OCI-M2 (cell line): ENCODE measurements at regions not wholly inside any gene's neighbourhood (a gene's known extent, or its start where the extent isn't known, plus 50 kb on each side); places are given as distances from the start of the nearest gene placed in this dataset.
"Not testable (repeated sequence)": the region's sequence is repeated elsewhere in the genome, so short reads cannot be mapped to it uniquely, and the experiment has no call there.

Experiments used
- DNase-seq: peaks from one replicate; lab custom pipeline; 2025; ENCODE audit not compliant: unreplicated experiment; lab: John Stamatoyannopoulos, UW

DNA sequence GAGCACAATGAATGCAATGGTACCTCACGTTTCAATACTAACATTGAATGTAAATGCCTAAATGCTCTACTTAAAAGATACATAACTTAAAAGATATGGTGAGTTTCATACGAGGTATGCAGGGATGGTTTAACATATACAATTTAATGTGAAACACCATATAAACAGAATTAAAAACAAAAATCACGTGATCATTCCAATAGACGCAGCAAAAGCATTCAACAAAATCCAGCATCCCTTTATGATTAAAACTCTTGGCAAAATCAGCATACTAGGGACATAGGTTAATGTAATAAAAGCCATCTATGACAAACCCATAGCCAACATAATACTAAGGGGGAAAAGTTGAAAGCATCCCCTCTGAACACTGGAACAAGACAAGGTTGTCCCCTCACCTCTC lies 845.7 kb downstream of the SLC16A7 start:
- no peak for DNase-seq

DNA sequence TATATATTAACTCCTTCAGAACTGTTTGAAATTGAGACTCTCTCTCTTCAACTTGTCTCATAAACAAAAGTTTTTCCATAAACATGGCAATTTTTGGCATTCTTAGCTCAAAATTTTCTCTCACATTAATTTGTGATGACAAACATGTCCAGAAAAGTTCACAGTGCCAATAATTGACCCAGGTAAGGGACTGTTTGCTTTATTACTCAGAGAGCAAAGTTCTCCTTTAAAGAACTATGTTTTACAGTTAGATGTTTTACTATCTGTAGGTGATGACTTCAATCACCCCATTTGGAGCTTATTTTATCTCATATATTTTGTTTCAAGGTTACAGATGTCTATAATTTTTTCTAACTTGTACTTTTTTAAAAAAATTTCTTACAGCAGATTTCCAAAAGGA lies 855.6 kb downstream of the SLC16A7 start:
- no peak for DNase-seq

DNA sequence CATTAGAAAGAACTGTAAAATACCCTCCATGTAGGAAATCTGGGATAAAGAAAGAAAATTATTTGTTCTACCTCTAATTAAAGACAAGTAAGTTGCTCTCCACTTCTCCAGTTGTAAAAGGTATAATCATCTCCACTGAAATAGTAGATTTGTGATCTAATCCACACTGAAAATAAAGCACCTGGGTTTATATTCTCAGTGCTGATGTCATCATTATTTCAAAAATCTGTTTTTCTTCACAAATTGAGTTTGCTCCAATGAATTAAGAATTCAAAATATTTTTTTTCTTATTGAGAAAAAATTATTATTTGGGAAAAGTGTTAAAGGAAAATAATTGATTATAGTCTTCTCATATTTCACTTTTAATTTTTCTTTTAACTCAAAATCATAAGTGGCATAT lies 869.2 kb downstream of the SLC16A7 start:
- DNase-seq = no peak

DNA sequence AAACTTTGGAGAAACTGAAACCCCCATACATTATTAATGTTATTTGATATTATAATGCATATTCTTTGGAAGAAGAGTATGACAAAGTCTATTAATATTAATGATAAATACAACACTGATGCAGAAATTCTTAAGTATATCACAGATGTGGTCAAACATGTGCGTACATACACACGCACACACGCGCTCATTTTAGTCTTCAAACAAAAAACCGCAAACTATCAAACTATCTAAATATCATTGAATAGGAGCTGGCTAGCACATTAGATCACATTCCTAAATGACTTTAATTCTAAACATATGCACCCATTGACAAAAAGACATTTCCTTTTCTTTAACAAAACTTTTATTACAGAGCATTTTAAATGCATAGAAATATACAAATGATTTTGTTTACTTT lies 872.7 kb downstream of the SLC16A7 start:
- no peak for DNase-seq

DNA sequence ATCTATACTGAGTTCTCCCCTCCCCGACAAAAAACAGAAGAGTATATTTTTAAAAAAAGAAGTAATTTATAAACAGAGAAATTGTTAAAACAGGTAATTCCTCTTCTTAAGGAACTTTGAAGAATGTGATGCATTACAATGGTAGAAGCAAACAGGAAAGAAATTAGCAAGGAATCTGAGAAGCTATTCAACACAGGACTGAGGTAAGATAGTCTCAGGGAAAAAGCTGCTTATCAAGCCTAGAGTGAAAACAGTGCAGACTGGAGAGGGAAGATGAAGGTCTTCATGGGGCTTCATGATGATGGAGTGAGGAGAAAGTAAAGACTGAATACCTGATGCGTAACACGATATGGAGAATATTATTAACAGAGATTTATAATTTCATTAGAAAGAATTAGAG lies 880.0 kb downstream of the SLC16A7 start:
- no peak for DNase-seq

DNA sequence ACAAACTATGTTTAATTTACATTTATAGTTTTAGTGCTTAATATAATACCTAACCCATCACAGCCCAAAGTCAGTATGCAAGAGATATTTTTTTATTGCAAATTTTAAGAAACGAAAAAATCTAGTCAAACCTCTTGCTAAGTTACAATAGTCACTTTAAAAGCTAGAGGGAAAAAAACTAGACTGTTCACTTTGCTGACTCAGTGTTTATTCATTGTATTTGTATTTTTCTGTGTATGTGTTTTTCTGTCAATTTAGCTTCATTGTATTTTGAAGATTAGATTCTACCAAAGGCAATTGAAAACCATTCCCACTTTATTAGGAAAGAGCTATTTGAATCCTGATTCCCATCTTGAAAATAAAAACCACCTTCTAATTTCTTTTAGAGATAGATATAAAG lies 891.5 kb downstream of the SLC16A7 start:
- no peak for DNase-seq

DNA sequence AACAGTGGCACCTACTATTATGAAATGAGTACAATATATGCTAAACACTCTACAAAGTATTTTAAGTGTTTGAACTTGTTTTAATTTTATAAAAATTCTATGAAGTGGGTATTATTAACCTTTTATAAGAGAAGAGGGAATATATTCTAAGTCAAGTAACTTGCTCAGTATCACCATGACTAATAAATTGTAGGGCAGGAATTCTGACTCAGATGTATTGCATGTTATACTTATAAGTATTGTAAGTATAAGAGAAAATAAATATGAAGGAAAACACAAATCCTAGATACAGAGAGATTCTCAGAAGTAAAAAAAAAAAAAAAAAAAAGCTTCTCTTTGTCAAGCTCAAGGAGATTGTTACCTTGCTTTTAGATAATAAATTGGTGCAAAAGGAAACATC lies 893.2 kb downstream of the SLC16A7 start:
- no peak for DNase-seq

DNA sequence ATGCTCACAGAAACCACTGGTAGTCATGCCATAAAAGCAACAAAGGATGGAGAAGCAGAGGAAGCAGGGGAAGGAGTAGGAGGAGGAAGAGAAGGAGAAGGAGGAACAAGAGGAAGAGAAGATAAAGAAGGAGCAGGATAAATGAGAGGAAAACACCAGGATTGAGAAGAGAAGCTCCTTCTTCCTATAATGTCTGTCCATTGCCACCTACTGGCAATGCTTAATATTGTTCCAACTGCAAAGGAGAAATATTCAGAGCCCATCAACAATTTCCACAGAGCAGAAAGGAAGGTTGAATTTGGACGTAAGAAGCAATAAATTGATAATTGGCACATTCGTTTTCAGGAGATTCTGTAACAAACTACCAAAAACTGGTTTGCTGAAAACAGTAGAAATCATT lies 898.4 kb downstream of the SLC16A7 start:
- no peak for DNase-seq

DNA sequence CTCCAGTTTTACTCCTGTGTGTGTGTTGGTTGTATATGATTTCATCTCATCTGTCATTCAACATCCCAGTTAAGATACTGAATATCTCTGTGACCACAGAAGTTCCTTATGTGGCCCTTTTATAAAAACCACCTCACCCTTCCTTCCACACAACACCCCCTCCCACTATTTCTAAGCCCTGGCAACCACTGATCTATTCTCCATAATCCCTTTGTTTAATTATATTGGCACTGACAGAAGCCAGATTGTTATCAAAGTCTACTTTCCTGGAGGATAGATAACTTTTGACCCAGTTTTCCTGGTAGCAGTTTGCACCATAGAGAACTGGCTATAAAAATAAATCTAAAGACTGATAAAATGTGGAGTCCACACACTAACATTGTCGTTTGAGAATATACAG lies 902.8 kb downstream of the SLC16A7 start:
- no peak for DNase-seq

DNA sequence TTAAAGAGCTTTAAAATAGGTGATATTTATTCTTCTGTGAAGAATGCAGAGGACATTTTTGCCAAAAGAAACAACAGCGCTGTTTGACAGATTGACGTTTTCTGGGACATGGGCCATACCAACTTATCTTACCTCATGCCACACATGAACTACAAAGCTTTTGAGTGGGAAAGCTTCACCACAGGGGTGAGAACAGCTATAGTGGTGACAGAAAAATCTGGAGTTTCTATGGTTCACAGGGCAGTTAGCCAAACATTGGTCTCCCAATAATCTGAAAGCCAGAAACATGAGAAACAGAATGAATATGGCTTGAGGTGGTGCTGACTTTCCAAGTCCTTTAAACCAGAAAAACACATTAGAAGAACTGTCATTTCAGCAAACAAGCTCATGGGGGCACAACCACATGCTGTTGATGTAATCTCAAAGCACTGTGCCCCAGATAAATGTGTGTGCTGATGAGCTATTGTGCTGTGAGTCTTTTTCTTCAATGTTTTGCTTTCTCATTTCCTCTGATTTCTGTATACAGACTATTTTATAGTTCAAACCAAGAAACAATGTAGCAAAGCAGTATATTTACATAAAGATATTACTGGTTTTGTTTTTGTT lies 905.4 kb downstream of the SLC16A7 start:
- DNase-seq = no peak

DNA sequence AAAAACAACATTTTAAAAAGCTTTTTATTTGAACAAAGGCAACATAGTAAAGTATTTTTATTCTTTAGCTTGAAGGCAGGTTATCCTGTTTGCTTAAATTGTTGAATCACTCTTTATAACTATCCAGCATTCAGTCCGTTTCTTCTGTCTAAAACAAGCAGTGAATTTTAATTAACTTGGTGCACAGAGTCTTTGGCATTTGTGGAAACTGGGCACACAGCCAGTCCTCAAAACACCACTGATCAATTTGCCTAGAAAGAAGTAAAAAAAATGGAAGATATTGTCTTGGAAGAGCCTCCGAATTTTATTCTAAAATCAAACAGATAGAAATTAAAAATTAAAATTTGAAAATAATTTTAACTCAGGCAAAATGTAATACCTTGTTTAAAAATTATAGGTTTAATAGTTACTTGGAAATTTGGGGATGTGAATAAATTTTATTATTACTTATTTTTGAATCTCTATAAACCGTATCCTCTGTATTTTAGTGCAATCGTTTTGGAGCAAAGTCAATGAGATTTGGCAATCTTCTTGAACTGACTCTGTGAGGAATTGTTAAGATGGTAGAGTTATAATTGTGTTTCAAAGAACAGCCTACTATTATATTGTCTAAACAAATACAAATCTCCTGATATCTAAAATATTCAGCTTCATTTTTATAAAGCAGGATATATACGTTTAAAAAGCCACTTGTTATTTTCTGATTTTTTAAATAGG lies 927.0 kb downstream of the SLC16A7 start:
- DNase-seq = no peak

DNA sequence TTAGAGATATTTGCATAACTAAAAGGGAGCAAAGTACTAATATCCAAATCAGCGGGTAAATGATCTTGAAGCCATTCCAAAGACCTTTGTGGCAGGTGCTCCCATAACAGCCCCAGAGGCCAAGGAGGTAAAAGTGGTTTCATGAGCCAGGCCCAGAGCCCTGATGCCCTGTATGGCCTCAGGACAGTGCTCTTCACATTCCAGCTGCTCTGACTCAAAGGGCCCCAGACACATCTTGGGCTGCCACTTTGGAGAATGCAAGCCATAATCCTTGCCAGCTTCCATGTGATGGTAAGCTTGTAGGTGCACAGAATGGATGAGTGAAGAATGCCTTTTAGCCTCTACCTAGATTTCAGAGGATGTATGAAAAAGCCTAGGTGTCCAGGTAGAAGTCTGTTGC lies 933.4 kb downstream of the SLC16A7 start:
- DNase-seq = no peak

DNA sequence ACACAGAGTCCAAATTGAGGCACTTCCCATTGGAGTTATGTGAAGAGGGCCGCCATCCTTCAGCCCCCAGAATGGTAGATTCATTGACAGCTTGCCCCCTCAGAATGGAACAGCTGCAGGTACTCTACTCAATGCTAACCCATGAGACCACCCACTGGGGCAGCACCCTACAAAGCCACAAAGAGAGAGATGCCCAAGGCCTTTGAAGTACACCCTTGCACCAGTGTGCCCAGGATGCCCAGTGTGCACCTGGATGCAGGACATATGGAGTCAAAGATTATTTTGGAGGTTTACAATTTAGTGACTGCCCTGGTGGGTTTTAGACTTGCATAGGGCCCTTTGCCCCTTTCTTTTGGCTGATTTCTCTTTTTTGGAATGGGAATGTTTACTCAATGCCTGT lies 933.9 kb downstream of the SLC16A7 start:
- DNase-seq = no peak

DNA sequence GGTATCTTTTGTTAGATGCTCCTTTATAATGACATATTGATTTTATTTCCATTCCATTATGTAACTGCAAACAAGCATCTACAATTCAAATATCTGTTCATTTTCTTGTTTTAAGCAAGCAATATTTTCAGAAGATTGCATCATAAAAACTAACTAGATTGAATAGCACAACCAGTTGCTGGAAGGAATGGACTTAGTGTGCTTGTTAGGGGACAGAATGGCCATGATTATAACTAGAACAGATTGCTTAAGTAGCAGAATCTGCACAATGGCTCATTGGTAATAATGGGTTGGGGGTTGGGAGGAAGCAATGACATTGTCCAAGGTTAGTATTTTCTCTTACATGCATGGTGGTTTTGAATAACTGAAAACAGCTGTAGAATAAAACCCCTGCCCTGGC lies 939.5 kb downstream of the SLC16A7 start:
- DNase-seq = no peak

DNA sequence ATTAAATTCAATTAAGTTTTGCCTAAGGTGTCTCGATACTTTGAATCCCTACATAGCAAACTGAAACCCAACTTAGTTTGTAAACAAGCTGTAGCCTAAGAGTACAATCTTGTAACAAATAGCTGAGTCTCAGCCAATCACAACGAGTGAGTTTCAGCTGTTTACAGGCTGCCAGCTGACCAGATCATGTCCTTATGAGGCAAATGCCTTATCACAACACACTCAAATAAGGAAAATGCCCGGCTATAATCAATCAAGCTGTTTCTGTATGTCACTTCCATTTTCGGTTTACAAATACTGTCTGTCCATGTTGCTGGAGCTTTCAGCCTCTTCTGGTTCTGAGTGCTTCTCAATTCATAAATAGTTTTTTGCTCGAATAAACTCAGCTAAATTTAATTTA lies 943.8 kb downstream of the SLC16A7 start:
- DNase-seq = no peak

DNA sequence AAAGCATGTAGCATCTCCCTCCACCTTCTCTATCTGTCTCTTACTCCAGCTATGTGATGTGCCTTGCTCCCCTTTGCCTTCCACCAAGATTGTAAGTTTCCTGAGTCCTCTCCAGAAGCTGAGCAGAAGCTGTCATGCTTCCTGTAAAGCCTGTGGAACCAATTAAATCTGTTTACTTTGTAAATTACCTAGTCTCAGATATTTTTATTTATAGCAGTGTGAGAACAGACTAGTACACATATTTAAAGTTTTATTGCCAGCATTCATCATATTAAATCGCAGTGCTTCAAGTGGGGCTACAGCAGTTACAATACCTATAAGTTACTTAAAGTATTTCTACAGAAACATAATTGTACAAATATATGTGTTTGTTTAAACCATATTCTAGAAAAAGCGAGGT lies 973.1 kb downstream of the SLC16A7 start:
- no peak for DNase-seq

DNA sequence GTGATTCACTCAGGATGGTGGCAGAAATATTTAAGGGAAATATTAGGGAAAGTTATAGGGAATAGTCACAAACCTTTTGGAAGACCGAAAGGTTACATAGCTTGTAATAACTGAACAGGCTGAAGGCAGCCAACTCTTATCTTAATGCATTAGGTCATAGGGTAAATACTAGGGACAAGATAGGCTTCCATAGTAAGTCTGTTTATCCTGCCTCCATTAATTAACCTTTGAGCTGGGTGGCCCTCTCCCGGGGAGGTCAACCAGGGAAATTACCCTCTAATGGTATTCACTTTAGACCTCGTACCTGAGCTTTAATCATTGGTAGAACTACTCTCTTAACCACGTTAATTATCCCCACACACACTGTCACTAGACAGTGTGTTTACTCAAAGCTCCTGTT lies 981.8 kb downstream of the SLC16A7 start:
- no peak for DNase-seq

DNA sequence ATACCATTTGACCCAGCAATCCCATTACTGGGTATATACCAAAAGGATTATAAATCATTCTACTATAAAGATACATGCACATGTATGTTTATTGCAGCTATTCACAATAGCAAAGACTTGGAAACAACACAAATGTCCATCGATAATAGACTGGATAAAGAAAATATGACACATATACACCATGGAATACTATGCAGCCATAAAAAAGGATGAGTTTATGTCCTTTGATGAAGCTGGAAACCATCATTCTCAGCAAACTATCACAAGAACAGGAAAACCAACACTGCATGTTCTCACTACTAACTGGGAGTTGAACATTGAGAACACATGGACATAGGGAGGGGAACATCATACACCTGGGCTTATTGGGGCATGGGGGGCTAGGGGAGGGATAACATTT lies 991.8 kb downstream of the SLC16A7 start:
- DNase-seq = not testable (repeated sequence)

DNA sequence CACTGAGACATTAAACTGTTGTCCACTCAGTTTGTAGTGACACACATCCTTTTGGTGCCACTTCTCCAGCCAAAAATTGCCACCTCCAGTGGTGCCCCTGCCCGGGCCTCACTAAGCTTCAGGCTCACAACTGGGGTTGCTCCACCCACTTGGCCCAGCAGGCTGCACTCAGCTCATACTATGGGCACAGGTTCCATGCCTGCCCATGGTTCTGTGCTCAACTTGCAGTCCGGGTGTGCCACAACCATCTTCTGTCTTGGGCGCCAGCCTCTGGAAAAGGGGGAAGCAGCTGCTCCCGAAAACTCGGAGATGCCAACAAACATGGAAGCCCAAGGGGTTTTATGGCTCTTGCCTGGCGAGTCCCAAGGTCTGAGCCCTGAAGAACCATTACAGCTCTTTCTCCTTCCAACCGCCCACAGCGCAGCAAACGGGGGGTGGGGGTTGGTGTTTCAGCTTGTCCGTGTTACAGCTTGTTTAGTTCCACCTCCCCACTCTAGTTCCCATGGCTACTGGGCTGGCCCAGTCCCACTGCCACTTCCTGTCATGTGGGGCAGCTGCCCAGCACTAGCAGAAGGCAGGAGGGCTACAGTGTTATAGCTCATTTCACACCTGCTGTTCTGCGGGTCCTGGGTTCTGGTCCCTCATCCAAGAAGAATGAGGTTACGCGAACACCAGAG lies 998.3 kb downstream of the SLC16A7 start:
- no peak for DNase-seq

DNA sequence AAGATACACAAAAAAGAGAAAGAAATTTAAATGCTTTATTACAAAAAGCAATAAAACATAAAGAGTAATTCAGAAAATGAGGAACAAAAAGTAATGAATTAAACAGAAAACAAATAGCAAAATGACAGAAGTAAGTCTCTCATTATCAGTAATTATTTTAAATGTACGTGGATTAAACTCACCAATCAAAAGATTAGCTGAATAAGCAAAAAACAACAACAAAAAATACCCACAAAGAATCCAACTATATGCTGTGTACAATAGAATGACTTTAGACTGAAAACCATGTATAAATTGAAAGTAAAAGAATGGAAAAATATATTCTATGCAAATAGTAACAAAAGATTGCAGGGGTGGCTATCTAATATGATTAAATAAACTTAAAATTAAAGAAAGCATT lies 1006.8 kb downstream of the SLC16A7 start:
- no peak for DNase-seq

DNA sequence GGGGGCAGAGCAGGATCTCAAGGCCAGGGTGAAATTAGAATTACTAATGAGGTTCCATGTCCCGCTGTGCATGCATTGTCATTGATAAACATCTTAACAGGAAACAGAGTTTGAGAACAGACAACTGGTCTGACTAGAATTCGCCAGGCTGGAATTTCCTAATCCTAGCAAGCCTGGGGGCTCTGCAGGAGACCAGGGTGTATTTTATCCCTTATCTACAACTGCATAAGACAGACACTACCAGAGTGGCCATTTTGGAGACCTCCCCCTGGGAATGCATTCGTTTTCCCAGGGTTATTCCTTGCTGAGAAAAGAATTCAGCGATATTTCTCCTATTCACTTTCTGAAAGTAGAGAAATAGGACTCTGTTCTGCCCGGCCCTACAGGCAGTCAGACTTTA lies 1007.6 kb downstream of the SLC16A7 start:
- not testable (repeated sequence) for DNase-seq

DNA sequence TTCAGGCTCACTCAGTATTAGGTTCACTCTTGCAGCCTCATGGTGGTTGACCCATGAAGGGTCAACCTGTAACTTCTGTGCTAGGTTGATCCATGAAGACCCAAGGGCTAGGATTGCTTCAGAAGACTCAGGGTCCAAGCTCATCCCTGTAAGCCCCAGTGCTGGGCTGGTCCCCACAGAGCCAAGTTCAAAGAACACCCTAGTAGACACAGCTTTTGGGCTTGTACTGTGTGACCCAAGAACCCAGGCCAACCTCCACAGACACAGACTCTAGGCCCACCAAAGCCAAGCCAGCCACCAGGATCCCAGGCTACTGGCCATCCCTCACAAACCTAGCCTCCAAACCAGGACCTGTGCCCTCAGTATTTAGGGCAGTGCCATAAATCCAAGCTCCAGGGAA lies 1020.6 kb downstream of the SLC16A7 start:
- DNase-seq = no peak

DNA sequence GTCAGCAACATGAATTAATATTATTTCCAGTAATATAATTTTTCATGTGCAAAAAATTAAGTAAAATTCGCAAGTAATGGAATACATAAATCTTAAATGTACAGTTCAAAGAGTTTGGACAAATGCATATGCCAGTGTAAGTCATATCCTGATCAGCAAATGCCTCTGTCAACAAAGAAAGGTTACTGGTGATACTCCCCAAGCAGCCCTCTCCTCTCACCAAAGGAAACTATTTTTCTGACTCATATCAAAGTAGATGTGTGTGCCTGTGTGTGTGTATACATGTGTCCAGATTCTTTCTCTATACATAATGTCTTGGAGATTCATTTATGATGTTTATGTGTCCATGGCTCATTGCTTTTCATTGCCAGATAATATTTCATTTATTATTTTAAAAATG lies 1035.0 kb downstream of the SLC16A7 start:
- no peak for DNase-seq
